Activated T-helper 2 cell treated with anti-CD3 and anti-CD28 coated beads, Interferon-gamma antibody, Interleukin-2, Interleukin-4, amounts not matched to agents 10 μg/mL and 5 μg/mL and 100 μg/mL, durations not matched to agents 14 hours and 24 hours and 36 hours (primary cell): ENCODE measurements at regions not wholly inside any gene's neighbourhood (a gene's known extent, or its start where the extent isn't known, plus 50 kb on each side); places are given as distances from the start of the nearest gene placed in this dataset.
"Not testable (repeated sequence)": the region's sequence is repeated elsewhere in the genome, so short reads cannot be mapped to it uniquely, and the experiment has no call there.

Experiments
- DNase-seq: peaks from one replicate; pipeline ENCODE4 v3.0.0; 2021; ENCODE audit warnings: low spot score
- H3K27ac Mint-ChIP-seq: one replicate; pipeline ENCODE4 v1.8.0; 2021; ENCODE audit warnings: mixed read lengths
- H3K27me3 Mint-ChIP-seq: one replicate; pipeline ENCODE4 v1.8.0; 2021; ENCODE audit warnings: low read depth, mixed read lengths
- H3K36me3 Mint-ChIP-seq: one replicate; pipeline ENCODE4 v1.8.0; 2021; ENCODE audit warnings: low read depth, mixed read lengths
- H3K4me1 Mint-ChIP-seq: one replicate; pipeline ENCODE4 v1.8.0; 2021; ENCODE audit warnings: low read depth, mixed read lengths
- H3K4me3 Mint-ChIP-seq: one replicate; pipeline ENCODE4 v1.8.0; 2021; ENCODE audit warnings: low read depth, mild to moderate bottlenecking, moderate library complexity, mixed read lengths
- H3K9me3 Mint-ChIP-seq: one replicate; pipeline ENCODE4 v1.8.0; 2021; ENCODE audit warnings: mixed read lengths
- intact Hi-C: fragments of 100-400 bp; cut with micrococcal nuclease; formaldehyde crosslinking; loops from one replicate; pipeline ENCODE4 v1.15.1; 2023

GRCh38 chr14:23876160-23876750 lies 77.3 kb upstream of the DHRS4 start:
- no peak for DNase-seq
- intact Hi-C loops: no loop called here
- H3K27ac Mint-ChIP-seq: peak overlapping the region; percentile 86
- H3K36me3 Mint-ChIP-seq: no peaks in the 10 kb centered on the region
- H3K4me3 Mint-ChIP-seq: no peak overlapping the region
- no peaks in the 10 kb centered on the region for H3K27me3 Mint-ChIP-seq
- H3K9me3 Mint-ChIP-seq: peaks cover 4% of the 10 kb centered on the region
- H3K4me1 Mint-ChIP-seq: peaks cover 23% of the 10 kb centered on the region

- no peak overlapping the region for H3K4me3 Mint-ChIP-seq
- H3K27me3 Mint-ChIP-seq: no peaks in the 10 kb centered on the region
- H3K36me3 Mint-ChIP-seq: no peaks in the 10 kb centered on the region
- peak overlapping the region; percentile 86 for H3K27ac Mint-ChIP-seq
- no peak for DNase-seq
- intact Hi-C loops: loop anchor here (1.0 kb wide), 1 partner anchor 271 kb away; no protein-coding TSS in a partner anchor
- peaks cover 26% of the 10 kb centered on the region for H3K4me1 Mint-ChIP-seq
- peaks cover 4% of the 10 kb centered on the region for H3K9me3 Mint-ChIP-seq
These were observed 76.5 kb upstream of the DHRS4 start for GRCh38 chr14:23877111-23877510.

GRCh38 chr14:23877538-23878180 lies 75.9 kb upstream of the DHRS4 start:
- DNase-seq: no peak
- Mint-ChIP-seq H3K36me3 (no peaks in the 10 kb centered on the region), H3K27ac (peak overlapping the region; percentile 86), H3K4me3 (peak overlapping the region; percentile 6), H3K27me3 (no peaks in the 10 kb centered on the region), H3K4me1 (peaks cover 26% of the 10 kb centered on the region), H3K9me3 (peaks cover 4% of the 10 kb centered on the region)
- intact Hi-C loops: loop anchor here (1.0 kb wide), 1 partner anchor 271 kb away; no protein-coding TSS in a partner anchor

GRCh38 chr14:23881282-23881681 lies 72.3 kb upstream of the DHRS4 start:
- no peak for DNase-seq
- Mint-ChIP-seq H3K36me3 (no peaks in the 10 kb centered on the region), H3K9me3 (no peaks in the 10 kb centered on the region), H3K4me1 (peaks cover 26% of the 10 kb centered on the region), H3K27me3 (peaks cover 3% of the 10 kb centered on the region), H3K27ac (no peak overlapping the region), H3K4me3 (no peak overlapping the region)
- intact Hi-C loops: no loop called here

- Mint-ChIP-seq H3K4me3 (no peak overlapping the region), H3K4me1 (peaks cover 7% of the 10 kb centered on the region), H3K9me3 (peaks cover 4% of the 10 kb centered on the region), H3K27me3 (peaks cover 6% of the 10 kb centered on the region), H3K36me3 (no peaks in the 10 kb centered on the region), H3K27ac (no peak overlapping the region)
- DNase-seq: no peak
- intact Hi-C loops: no loop called here
These were observed 69.7 kb upstream of the DHRS4 start for GRCh38 chr14:23883684-23884540.

- no peak for DNase-seq
- intact Hi-C loops: no loop called here
- peaks cover 4% of the 10 kb centered on the region for H3K9me3 Mint-ChIP-seq
- H3K4me3 Mint-ChIP-seq: no peak overlapping the region
- H3K27me3 Mint-ChIP-seq: peaks cover 10% of the 10 kb centered on the region
- H3K36me3 Mint-ChIP-seq: no peaks in the 10 kb centered on the region
- H3K4me1 Mint-ChIP-seq: peaks cover 7% of the 10 kb centered on the region
- no peak overlapping the region for H3K27ac Mint-ChIP-seq
These were observed 69.0 kb upstream of the DHRS4 start for GRCh38 chr14:23884541-23884904.

- no peak for DNase-seq
- intact Hi-C loops: no loop called here
- Mint-ChIP-seq H3K36me3 (no peaks in the 10 kb centered on the region), H3K27ac (no peak overlapping the region), H3K27me3 (peaks cover 10% of the 10 kb centered on the region), H3K4me1 (peaks cover 3% of the 10 kb centered on the region), H3K9me3 (peaks cover 4% of the 10 kb centered on the region), H3K4me3 (no peak overlapping the region)
These were observed 66.0 kb upstream of the DHRS4 start for GRCh38 chr14:23887536-23887935.

- H3K27me3 Mint-ChIP-seq, H3K4me1 Mint-ChIP-seq, DNase-seq, H3K9me3 Mint-ChIP-seq, H3K36me3 Mint-ChIP-seq, intact Hi-C loops, H3K4me3 Mint-ChIP-seq, H3K27ac Mint-ChIP-seq: not testable (repeated sequence)
These were observed 61.9 kb upstream of the DHRS4 start for GRCh38 chr14:23891717-23892116.

- not testable (repeated sequence) for H3K9me3 Mint-ChIP-seq, H3K36me3 Mint-ChIP-seq
These were observed 61.3 kb upstream of the DHRS4 start for GRCh38 chr14:23892289-23892688.

GRCh38 chr14:23894362-23895052 lies 59.1 kb upstream of the DHRS4 start:
- H3K9me3 Mint-ChIP-seq: no peaks in the 10 kb centered on the region
- no peaks in the 10 kb centered on the region for H3K36me3 Mint-ChIP-seq
- DNase-seq: no peak
- intact Hi-C loops: no loop called here
- no peak overlapping the region for H3K27ac Mint-ChIP-seq
- no peaks in the 10 kb centered on the region for H3K27me3 Mint-ChIP-seq
- H3K4me1 Mint-ChIP-seq: no peaks in the 10 kb centered on the region
- no peak overlapping the region for H3K4me3 Mint-ChIP-seq

More at GRCh38 chr14:23892289-23892688, 61.3 kb upstream of the DHRS4 start:
- DNase-seq, H3K4me3 Mint-ChIP-seq, H3K4me1 Mint-ChIP-seq, intact Hi-C loops, H3K27me3 Mint-ChIP-seq, H3K27ac Mint-ChIP-seq: not testable (repeated sequence)

- Mint-ChIP-seq H3K36me3 (no peaks in the 10 kb centered on the region), H3K4me3 (no peak overlapping the region), H3K4me1 (no peaks in the 10 kb centered on the region), H3K27ac (no peak overlapping the region), H3K9me3 (no peaks in the 10 kb centered on the region), H3K27me3 (no peaks in the 10 kb centered on the region)
- DNase-seq: no peak
- intact Hi-C loops: no loop called here
These were observed 58.5 kb upstream of the DHRS4 start for GRCh38 chr14:23895053-23895419.

GRCh38 chr14:23895480-23895879 lies 58.1 kb upstream of the DHRS4 start:
- H3K36me3 Mint-ChIP-seq: no peaks in the 10 kb centered on the region
- intact Hi-C loops: no loop called here
- no peaks in the 10 kb centered on the region for H3K9me3 Mint-ChIP-seq
- H3K27ac Mint-ChIP-seq: no peak overlapping the region
- no peak for DNase-seq
- H3K4me3 Mint-ChIP-seq: no peak overlapping the region
- no peaks in the 10 kb centered on the region for H3K4me1 Mint-ChIP-seq
- H3K27me3 Mint-ChIP-seq: no peaks in the 10 kb centered on the region
